ENCODE measurements at regions not wholly inside any gene's neighbourhood (a gene's known extent, or its start where the extent isn't known, plus 50 kb on each side); places are given as distances from the start of the nearest gene placed in this dataset.

DNA sequence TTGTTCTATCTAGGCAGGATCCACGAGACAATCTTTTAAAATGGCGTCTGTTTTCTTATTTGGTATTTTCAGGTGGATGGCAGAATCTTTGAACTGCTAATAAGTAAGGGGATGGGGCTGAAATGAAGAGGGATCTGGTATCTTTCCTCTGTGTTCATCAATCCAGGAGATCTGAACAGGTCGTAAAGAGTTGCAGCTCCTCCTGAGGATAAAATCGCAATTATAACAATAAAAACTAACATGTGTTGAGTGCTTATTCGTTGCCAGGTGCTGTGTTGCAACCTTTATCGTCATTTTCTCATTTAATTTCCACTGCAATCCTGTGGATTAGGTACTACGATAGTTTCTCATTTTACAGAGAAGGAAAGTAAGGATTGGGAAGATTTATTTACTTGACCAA lies 134.6 kb upstream of the DPYD start:
- H3F3A ChIP-seq (replicated peaks; ENCODE audit: insufficient read depth): peaks cover 12% of the 10 kb centered on the region
- H3K9me3 ChIP-seq: no peaks in the 10 kb centered on the region
- no peaks in the 10 kb centered on the region for H4K20me1 ChIP-seq (ENCODE audit: insufficient read depth)
- peak overlapping the region; percentile 65 for H3K9ac ChIP-seq
- DNase-seq: no peak
- peak overlapping the region; percentile 47 to 56; a peak in 3 of 4 replicates for H3K4me3 ChIP-seq (ENCODE audit: low read depth in 2 of 2, low read length in 1 of 2)
- H3K27ac ChIP-seq (ENCODE audit: low read depth in 2 of 2, low read length in 1 of 2): peak overlapping the region; percentile 72 to 82
- H3K79me2 ChIP-seq (ENCODE audit: insufficient read depth): no peaks in the 10 kb centered on the region
- no peaks in the 10 kb centered on the region for H3K9me2 ChIP-seq
- TF ChIP-seq YY1 (IDR thresholded peaks at IDR 0.05; ENCODE audit: low read depth): peak; percentile 72
- TF ChIP-seq SIN3A (IDR thresholded peaks at IDR 0.05; ENCODE audit: borderline replicate concordance, low read depth, low read length): no peak
- TF ChIP-seq GABPA (IDR thresholded peaks at IDR 0.05; ENCODE audit: low read depth): no peak
- peak; percentile 47 for TF ChIP-seq GATA2 (CRISPR knock-in tag; IDR thresholded peaks at IDR 0.05)
- H2AFZ ChIP-seq (ENCODE audit: low read depth): peak overlapping the region; percentile 47; the same call in 1 of the 2 replicates
- H3K4me2 ChIP-seq: peak overlapping the region; percentile 59; the same call in 1 of the 2 replicates
- WGBS (ENCODE audit: low lambda C conversion rate): 51% methylated on average over 7 of the region's 7 CpGs
- POLR2A ChIA-PET: interaction anchor here (1.4 kb wide), 1 partner anchor 397 kb away, joined by 4 read pairs; no protein-coding TSS in a partner anchor
- no peaks in the 10 kb centered on the region for H3K27me3 ChIP-seq (ENCODE audit: insufficient read depth)
- CTCF ChIA-PET: interaction anchor here (1.1 to 4.3 kb wide), 7 partner anchors 18 to 412 kb away, joined by 3 to 53 read pairs (median 4); no protein-coding TSS in a partner anchor
- H3K36me3 ChIP-seq (replicated peaks in 1 of 2; ENCODE audit: control insufficient read depth in 1 of 2, insufficient read depth in 2 of 2, low read length in 1 of 2): no peaks in the 10 kb centered on the region
- H3K4me1 ChIP-seq (ENCODE audit: control insufficient read depth in 1 of 2, insufficient read depth in 2 of 2, low read depth in 1 of 2, low read length in 1 of 2): peaks cover 7 to 17% of the 10 kb centered on the region in 2 experiments; a peak in 3 of 4 replicates

DNA sequence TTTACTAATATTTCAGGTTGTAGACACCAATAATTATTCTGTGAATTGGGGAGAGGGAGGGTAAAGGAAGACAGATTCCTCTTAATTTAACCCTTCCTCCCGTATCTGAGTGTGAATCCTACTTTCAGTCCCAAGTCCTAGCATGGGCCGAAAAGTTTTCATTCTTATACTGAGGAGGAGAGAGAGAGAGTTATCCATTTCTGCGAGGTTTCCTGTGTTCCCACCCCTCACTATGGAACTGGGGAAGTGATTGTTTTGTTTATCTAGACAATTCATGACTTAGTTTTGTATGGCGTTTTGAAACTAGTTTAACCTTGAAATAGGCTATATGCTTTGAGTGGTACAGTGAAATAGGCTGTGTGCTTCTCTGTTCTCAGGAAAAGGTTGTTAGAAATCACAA lies 134.0 kb upstream of the DPYD start:
- Histone ChIP-seq H3K4me3 (ENCODE audit: low read depth in 2 of 2, low read length in 1 of 2) (peak overlapping the region; percentile 47 to 56), H3K9ac (peak overlapping the region; percentile 65)
- CTCF ChIA-PET: interaction anchor here (1.1 to 4.3 kb wide), 8 partner anchors 19 to 413 kb away, joined by 3 to 53 read pairs (median 4); no protein-coding TSS in a partner anchor

More for the DNA sequence above, 134.0 kb upstream of the DPYD start:
- POLR2A ChIA-PET: interaction anchor here (0.8 to 1.4 kb wide), 2 partner anchors 10 to 397 kb away, joined by 3 to 4 read pairs; no protein-coding TSS in a partner anchor
- Histone ChIP-seq H3K36me3 (replicated peaks in 1 of 2; ENCODE audit: control insufficient read depth in 1 of 2, insufficient read depth in 2 of 2, low read length in 1 of 2) (no peaks in the 10 kb centered on the region), H3F3A (replicated peaks; ENCODE audit: insufficient read depth) (peaks cover 12% of the 10 kb centered on the region), H3K27ac (ENCODE audit: low read depth in 2 of 2, low read length in 1 of 2) (peak overlapping the region; percentile 72 to 82), H2AFZ (ENCODE audit: low read depth) (peak overlapping the region; percentile 47), H3K4me1 (ENCODE audit: control insufficient read depth in 1 of 2, insufficient read depth in 2 of 2, low read depth in 1 of 2, low read length in 1 of 2) (peaks cover 13 to 17% of the 10 kb centered on the region in 2 experiments; a peak in 3 of 4 replicates), H3K79me2 (ENCODE audit: insufficient read depth) (no peaks in the 10 kb centered on the region), H4K20me1 (ENCODE audit: insufficient read depth) (no peaks in the 10 kb centered on the region), H3K27me3 (ENCODE audit: insufficient read depth) (no peaks in the 10 kb centered on the region), H3K4me2 (peak overlapping the region; percentile 59), H3K9me2 (no peaks in the 10 kb centered on the region), H3K9me3 (no peaks in the 10 kb centered on the region)
- WGBS (ENCODE audit: low lambda C conversion rate): 27% methylated on average over 4 of the region's 4 CpGs
- TF ChIP-seq TEAD4 (IDR thresholded peaks at IDR 0.05; ENCODE audit: borderline replicate concordance, insufficient read depth): no peak
- TF ChIP-seq SIN3A (IDR thresholded peaks at IDR 0.05; ENCODE audit: borderline replicate concordance, low read depth, low read length): no peak
- TF ChIP-seq FOXM1 (IDR thresholded peaks at IDR 0.05; ENCODE audit: low read depth): no peak
- no peak for TF ChIP-seq CHD2 (IDR thresholded peaks at IDR 0.05; ENCODE audit: low read length, partially characterized antibody)
- TF ChIP-seq, protein P1, sequence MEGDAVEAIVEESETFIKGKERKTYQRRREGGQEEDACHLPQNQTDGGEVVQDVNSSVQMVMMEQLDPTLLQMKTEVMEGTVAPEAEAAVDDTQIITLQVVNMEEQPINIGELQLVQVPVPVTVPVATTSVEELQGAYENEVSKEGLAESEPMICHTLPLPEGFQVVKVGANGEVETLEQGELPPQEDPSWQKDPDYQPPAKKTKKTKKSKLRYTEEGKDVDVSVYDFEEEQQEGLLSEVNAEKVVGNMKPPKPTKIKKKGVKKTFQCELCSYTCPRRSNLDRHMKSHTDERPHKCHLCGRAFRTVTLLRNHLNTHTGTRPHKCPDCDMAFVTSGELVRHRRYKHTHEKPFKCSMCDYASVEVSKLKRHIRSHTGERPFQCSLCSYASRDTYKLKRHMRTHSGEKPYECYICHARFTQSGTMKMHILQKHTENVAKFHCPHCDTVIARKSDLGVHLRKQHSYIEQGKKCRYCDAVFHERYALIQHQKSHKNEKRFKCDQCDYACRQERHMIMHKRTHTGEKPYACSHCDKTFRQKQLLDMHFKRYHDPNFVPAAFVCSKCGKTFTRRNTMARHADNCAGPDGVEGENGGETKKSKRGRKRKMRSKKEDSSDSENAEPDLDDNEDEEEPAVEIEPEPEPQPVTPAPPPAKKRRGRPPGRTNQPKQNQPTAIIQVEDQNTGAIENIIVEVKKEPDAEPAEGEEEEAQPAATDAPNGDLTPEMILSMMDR (IDR thresholded peaks at IDR 0.05): no peak
- TF ChIP-seq JUND (IDR thresholded peaks at IDR 0.05): no peak
- TF ChIP-seq, protein P2, sequence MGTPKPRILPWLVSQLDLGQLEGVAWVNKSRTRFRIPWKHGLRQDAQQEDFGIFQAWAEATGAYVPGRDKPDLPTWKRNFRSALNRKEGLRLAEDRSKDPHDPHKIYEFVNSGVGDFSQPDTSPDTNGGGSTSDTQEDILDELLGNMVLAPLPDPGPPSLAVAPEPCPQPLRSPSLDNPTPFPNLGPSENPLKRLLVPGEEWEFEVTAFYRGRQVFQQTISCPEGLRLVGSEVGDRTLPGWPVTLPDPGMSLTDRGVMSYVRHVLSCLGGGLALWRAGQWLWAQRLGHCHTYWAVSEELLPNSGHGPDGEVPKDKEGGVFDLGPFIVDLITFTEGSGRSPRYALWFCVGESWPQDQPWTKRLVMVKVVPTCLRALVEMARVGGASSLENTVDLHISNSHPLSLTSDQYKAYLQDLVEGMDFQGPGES (IDR thresholded peaks at IDR 0.05; ENCODE audit: low read depth, low read length): no peak
- no peak for TF ChIP-seq MEF2A (IDR thresholded peaks at IDR 0.05; ENCODE audit: borderline replicate concordance, low read depth)
- no peak for TF ChIP-seq RAD21 (IDR thresholded peaks at IDR 0.05; ENCODE audit: low read length)
- no peak for TF ChIP-seq FOXJ3 (CRISPR knock-in tag; IDR thresholded peaks at IDR 0.05)
- TF ChIP-seq NRF1 (IDR thresholded peaks at IDR 0.05; ENCODE audit: low read depth, low read length): no peak
- TF ChIP-seq RXRA (IDR thresholded peaks at IDR 0.05; ENCODE audit: borderline replicate concordance, low read depth): no peak
- no peak for TF ChIP-seq RFX5 (IDR thresholded peaks at IDR 0.05; ENCODE audit: low read length)
- no peak for TF ChIP-seq POLR2AphosphoS5 (IDR thresholded peaks at IDR 0.05; ENCODE audit: low read depth, low read length)
- TF ChIP-seq EZH2phosphoT487 (IDR thresholded peaks at IDR 0.05; ENCODE audit: borderline replicate concordance, low read depth): no peak
- DNase-seq: no peak
